ENCODE measurements at regions not wholly inside any gene's neighbourhood (a gene's known extent, or its start where the extent isn't known, plus 50 kb on each side); places are given as distances from the start of the nearest gene placed in this dataset.

- Histone ChIP-seq H3K9ac (replicated peaks in 1 of 4; ENCODE audit: extremely low read depth in 1 of 4, low read depth in 3 of 4, low read length in 3 of 4) (no peak overlapping the region), H3K4me3 (ENCODE audit: extremely low read depth in 1 of 4, insufficient read depth in 2 of 4, low read depth in 3 of 4, low read length in 4 of 4) (no peak overlapping the region), H3K36me3 (ENCODE audit: control insufficient read depth in 2 of 4, insufficient read depth in 4 of 4, low read length in 3 of 4) (no peaks in the 10 kb centered on the region), H3K23ac (ENCODE audit: insufficient read length) (no peak overlapping the region), H2BK12ac (ENCODE audit: low read depth, low read length) (peak overlapping the region; percentile 22; the same call in 1 of the 2 replicates), H4K91ac (replicated peaks; ENCODE audit: insufficient read length, low read length) (peak overlapping the region; percentile 86), H2BK20ac (ENCODE audit: low read length) (no peak overlapping the region), H2BK120ac (replicated peaks; ENCODE audit: low read depth, low read length) (no peak overlapping the region), H3K9me3 (ENCODE audit: insufficient read depth in 2 of 2, low read depth in 1 of 2, low read length in 1 of 2) (no peaks in the 10 kb centered on the region), H3K4me1 (replicated peaks in 1 of 4; ENCODE audit: control insufficient read depth in 3 of 4, insufficient read depth in 4 of 4, low read length in 3 of 4) (peaks cover 2 to 8% (median 5%) of the 10 kb centered on the region in 4 experiments), H3K27me3 (replicated peaks in 1 of 4; ENCODE audit: control insufficient read depth in 3 of 4, extremely low read depth in 1 of 4, insufficient read depth in 3 of 4, low read length in 3 of 4) (peaks cover 0 to 3% (median 0%) of the 10 kb centered on the region in 4 experiments; a peak in 1 of 7 replicates), H3K4ac (replicated peaks; ENCODE audit: insufficient read length, low read depth, low read length) (no peak overlapping the region), H2AK5ac (ENCODE audit: low read depth, low read length) (no peak overlapping the region), H4K5ac (ENCODE audit: insufficient read length, low read depth, low read length) (peak overlapping the region; percentile 78), H3K56ac (replicated peaks; ENCODE audit: insufficient read length, low read depth, low read length) (no peak overlapping the region), H3K27ac (ENCODE audit: low read depth, low read length) (no peak overlapping the region), H3K14ac (ENCODE audit: insufficient read length) (no peak overlapping the region), H3K4me2 (ENCODE audit: insufficient read depth in 1 of 2, low read depth in 2 of 2, low read length in 2 of 2) (0 out of 4 replicates have a peak overlapping the region, but pooled peaks of 1 of the 2 experiments have one; percentile 8), H2AFZ (ENCODE audit: low read length) (peak overlapping the region; percentile 81), H2BK15ac (ENCODE audit: low read length) (peak overlapping the region; percentile 68; the same call in 1 of the 2 replicates), H3K79me1 (ENCODE audit: low read depth, low read length) (no peaks in the 10 kb centered on the region), H4K8ac (ENCODE audit: extremely low read depth, insufficient read depth, low read length) (peak overlapping the region; percentile 86; the same call in 1 of the 2 replicates), H3K79me2 (ENCODE audit: control insufficient read depth in 1 of 2, insufficient read depth in 2 of 2, low read length in 2 of 2) (no peaks in the 10 kb centered on the region), H3K23me2 (ENCODE audit: low read depth, low read length) (no peaks in the 10 kb centered on the region), H2BK5ac (ENCODE audit: low read depth, low read length) (no peak overlapping the region), H4K20me1 (replicated peaks in 1 of 2; ENCODE audit: control insufficient read depth in 1 of 2, insufficient read depth in 2 of 2, low read length in 2 of 2) (no peaks in the 10 kb centered on the region), H3K18ac (ENCODE audit: extremely low read depth, low read length) (no peak overlapping the region)
- ChIA-PET CTCF (ENCODE audit: partially characterized antibody) (interaction anchor here (0.6 to 1.8 kb wide), 7 partner anchors 14 to 250 kb away, joined by 3 to 7 read pairs (median 3); partner anchors contain the start of gene DISP3), POLR2A (ENCODE audit: partially characterized antibody) (interaction anchor here (0.8 to 0.9 kb wide), 2 partner anchors 147 to 328 kb away, joined by 3 read pairs; partner anchors contain the start of gene MTOR)
- WGBS, 2 experiments (ENCODE audit: extremely low coverage in 1 of 2, insufficient coverage in 1 of 2, insufficient read length in 1 of 2, insufficient replicate concordance in 2 of 2, low coverage in 1 of 2, low lambda C conversion rate in 2 of 2, missing lambda C conversion rate in 1 of 2): 56% methylated on average over 3 of the region's 3 CpGs; no CpG with 5 or more reads in 1 of the 2 experiments
- DNase-seq (ENCODE audit: low read depth in 1 of 2, low spot score in 2 of 2) (peak in 1 of 2 experiments; percentile 78), FAIRE-seq (peak; percentile 82)
- TF ChIP-seq SP1 (IDR thresholded peaks at IDR 0.05; ENCODE audit: low read depth, low read length): peak; percentile 49; the same call in 1 of the 2 replicates
- TF ChIP-seq EGR1 (IDR thresholded peaks at IDR 0.05; ENCODE audit: borderline replicate concordance, low read depth, low read length): no peak
- no peak for TF ChIP-seq RNF2 (IDR thresholded peaks at IDR 0.05; ENCODE audit: borderline replicate concordance, low read depth, low read length, missing control alignments, poor library complexity, severe bottlenecking)
- no peak for TF ChIP-seq RAD21 (IDR thresholded peaks at IDR 0.05 in 1 of 2, conservative IDR thresholded peaks at IDR 0.05 in 1 of 2; ENCODE audit: low read depth in 2 of 2, low read length in 2 of 2)
- TF ChIP-seq ATF2 (IDR thresholded peaks at IDR 0.05; ENCODE audit: low read length): no peak
- no peak for TF ChIP-seq JUN (IDR thresholded peaks at IDR 0.05; ENCODE audit: low read depth, low read length)
- TF ChIP-seq POLR2A (IDR thresholded peaks at IDR 0.05; ENCODE audit: control extremely low read depth in 1 of 2, low read depth in 2 of 2, low read length in 2 of 2): no peak
- peak; percentile 86 for TF ChIP-seq SIX5 (IDR thresholded peaks at IDR 0.05; ENCODE audit: low read depth, low read length)
- no peak for TF ChIP-seq BCL11A (IDR thresholded peaks at IDR 0.05; ENCODE audit: low read depth in 2 of 2, low read length in 2 of 2)
- peak; percentile 61; the same call in 1 of the 2 replicates for TF ChIP-seq YY1 (IDR thresholded peaks at IDR 0.05; ENCODE audit: low read depth, low read length)
- no peak for TF ChIP-seq TEAD4 (IDR thresholded peaks at IDR 0.05; ENCODE audit: low read depth, low read length)
- 0 out of 2 replicates have a peak, but pooled peaks have one; percentile 33 for TF ChIP-seq CHD2 (IDR thresholded peaks at IDR 0.05; ENCODE audit: low read length)
Measured at GRCh38 chr1:11590395-11590794, 63.8 kb downstream of the FBXO2 start.

Measured in H1 (cell line).